Fibroblast of villous mesenchyme (primary cell): ENCODE measurements at regions not wholly inside any gene's neighbourhood (a gene's known extent, or its start where the extent isn't known, plus 50 kb on each side); places are given as distances from the start of the nearest gene placed in this dataset.

Experiments used
- DNase-seq: peaks from one replicate; pipeline ENCODE4 v3.0.0-alpha.2; 2010; ENCODE audit warnings: low read depth
- H3K4me3 ChIP-seq: 2 replicates; pipeline ENCODE4 v1.5.1; 2011; ENCODE audit warnings: low read depth, mild to moderate bottlenecking, low read length
- CTCF ChIP-seq: IDR thresholded peaks from 2 replicates; pipeline ENCODE4 v1.5.1; 2012; ENCODE audit warnings: low read depth, mild to moderate bottlenecking, low read length; ENCODE audit not compliant: insufficient read depth

DNA sequence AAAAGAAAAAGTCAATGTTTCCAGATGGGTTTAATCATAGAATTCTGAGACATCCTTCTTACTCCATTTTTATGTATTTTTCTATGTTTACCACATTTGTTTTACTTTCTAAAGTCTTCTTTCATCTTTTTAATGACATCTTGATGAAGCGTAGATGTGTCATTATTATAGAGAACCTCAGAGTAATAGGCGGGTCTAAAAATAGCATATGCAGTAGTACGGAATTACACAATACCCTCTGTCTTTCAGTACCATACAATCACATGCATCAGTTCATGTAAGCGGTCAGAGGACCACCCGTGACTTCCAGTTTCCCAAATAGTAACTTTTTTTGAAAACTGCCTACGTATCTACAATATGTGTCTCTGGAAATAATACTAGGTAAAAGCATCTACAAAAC lies 224.0 kb downstream of the PLOD2 start:
- no peak overlapping the region for H3K4me3 ChIP-seq
- TF ChIP-seq CTCF = no peak
- peak; percentile 64 for DNase-seq

GRCh38 chr3:145939431-145939830 lies 221.6 kb downstream of the PLOD2 start:
- H3K4me3 ChIP-seq = no peak overlapping the region
- TF ChIP-seq CTCF = no peak
- no peak for DNase-seq

GRCh38 chr3:145942052-145942451 lies 218.9 kb downstream of the PLOD2 start:
- DNase-seq = no peak
- no peak for TF ChIP-seq CTCF
- no peak overlapping the region for H3K4me3 ChIP-seq

DNA sequence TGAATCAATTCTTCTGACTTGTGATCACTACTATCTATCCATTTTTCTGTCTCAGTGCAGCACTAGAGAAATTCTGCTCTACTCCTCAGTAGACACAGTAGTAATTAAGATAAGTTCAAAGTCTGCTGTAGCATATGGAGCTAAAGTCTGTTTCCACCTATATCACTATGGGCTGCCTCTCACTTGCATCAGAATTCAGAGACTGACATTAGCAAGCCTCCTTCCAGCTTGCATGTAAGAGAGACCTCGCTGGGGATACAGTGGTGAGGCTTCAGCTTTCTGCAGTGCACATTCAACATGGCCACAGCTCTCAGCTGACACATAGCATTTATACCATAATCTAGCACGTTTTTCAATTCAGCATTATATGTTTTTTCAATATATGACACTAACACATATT lies 217.0 kb downstream of the PLOD2 start:
- TF ChIP-seq CTCF = no peak
- no peak for DNase-seq
- no peak overlapping the region for H3K4me3 ChIP-seq

DNA sequence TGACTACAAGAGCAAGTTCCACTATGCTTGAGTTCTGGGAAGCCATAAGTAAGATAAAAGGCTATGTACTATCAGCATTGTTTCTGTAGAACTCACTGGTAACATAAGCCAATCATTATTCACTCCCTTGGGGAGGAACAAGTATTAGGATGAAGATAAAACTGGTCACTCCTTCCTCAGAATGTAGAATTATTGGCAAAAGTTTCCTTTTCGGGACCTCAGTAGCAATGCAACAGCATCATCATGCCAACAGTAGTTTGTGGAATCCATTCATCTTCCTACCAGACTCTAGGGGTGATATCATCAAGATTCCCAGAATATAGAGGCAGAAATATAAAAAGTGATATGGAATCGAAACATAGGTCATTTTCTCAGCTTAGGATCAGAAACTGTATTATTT lies 209.5 kb downstream of the PLOD2 start:
- no peak for DNase-seq
- no peak overlapping the region for H3K4me3 ChIP-seq
- TF ChIP-seq CTCF = no peak

DNA sequence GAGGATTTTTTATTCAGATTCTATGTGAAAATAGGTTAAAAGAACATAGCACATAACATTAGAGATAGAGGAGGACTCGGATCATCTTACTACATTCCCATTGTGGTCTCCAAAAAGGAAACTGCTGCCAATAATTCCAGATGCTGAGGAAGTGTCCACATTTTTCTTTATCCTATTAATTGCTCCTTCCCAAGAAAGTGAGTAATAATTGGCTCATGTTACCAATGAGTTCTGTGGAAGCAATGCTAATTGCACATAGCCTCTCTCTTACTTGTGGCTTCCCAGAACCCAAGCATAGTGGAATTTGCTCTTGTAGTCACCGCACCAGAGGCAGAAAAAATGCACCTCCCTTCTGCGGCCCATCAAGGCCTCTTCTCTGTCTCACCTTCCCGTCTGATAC lies 208.4 kb downstream of the PLOD2 start:
- DNase-seq = peak; percentile 43
- no peak for TF ChIP-seq CTCF
- no peak overlapping the region for H3K4me3 ChIP-seq

DNA sequence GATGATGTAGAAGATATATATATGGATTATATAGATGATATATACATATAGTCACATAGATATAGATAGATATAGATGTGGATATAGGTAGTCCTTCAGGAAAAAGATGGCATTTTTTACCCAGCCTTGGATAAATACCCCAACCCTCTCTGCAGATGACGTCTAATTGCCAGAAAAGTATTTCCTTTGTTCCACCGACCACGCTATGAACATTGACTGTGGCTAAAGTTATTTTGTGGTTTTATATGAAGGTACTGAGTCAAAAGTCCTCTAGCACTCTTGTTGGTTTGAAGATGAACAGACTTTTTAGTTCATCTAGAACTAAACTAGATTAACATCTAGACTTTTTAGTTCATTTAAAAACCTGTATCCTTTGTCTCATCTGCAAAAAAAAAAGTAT lies 207.7 kb downstream of the PLOD2 start:
- no peak for TF ChIP-seq CTCF
- DNase-seq = no peak
- H3K4me3 ChIP-seq = no peak overlapping the region
